ENCODE measurements at regions not wholly inside any gene's neighbourhood (a gene's known extent, or its start where the extent isn't known, plus 50 kb on each side); places are given as distances from the start of the nearest gene placed in this dataset.

DNA sequence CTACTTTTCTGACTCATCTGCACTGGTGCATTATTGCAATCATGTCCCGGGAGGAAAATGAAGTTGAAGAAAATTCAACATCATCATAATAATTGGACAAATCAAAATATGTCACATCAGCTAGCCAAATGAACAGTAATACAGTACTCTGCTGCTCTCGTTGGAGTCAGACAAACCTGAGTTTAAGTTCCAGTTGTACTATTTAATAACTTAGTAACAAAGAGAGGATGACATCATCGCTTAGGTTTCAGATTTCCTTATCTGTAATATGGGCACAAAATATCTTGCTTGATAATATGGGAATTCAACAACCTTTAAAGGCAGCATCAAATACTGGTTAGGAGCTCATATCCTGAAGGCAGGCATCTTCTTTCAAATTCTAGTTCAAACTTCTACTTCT, 1248.9 kb upstream of the ACO1 start:
- H3K4me1 ChIP-seq: no peaks in the 10 kb centered on the region
- no peak overlapping the region for H3K4me3 ChIP-seq
- ATAC-seq (no peak), DNase-seq (no peak)
- no peak for TF ChIP-seq POLR2A (IDR thresholded peaks at IDR 0.05)
- TF ChIP-seq, protein P1, sequence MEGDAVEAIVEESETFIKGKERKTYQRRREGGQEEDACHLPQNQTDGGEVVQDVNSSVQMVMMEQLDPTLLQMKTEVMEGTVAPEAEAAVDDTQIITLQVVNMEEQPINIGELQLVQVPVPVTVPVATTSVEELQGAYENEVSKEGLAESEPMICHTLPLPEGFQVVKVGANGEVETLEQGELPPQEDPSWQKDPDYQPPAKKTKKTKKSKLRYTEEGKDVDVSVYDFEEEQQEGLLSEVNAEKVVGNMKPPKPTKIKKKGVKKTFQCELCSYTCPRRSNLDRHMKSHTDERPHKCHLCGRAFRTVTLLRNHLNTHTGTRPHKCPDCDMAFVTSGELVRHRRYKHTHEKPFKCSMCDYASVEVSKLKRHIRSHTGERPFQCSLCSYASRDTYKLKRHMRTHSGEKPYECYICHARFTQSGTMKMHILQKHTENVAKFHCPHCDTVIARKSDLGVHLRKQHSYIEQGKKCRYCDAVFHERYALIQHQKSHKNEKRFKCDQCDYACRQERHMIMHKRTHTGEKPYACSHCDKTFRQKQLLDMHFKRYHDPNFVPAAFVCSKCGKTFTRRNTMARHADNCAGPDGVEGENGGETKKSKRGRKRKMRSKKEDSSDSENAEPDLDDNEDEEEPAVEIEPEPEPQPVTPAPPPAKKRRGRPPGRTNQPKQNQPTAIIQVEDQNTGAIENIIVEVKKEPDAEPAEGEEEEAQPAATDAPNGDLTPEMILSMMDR (IDR thresholded peaks at IDR 0.05): no peak
- intact Hi-C loops (cut with DNase I): no loop called here
- no peak overlapping the region for H3K27ac ChIP-seq
- 77 to 83% (median 79%) methylated on average over 3 of the region's 3 CpGs for WGBS, 4 donors
- peaks cover 0 to 3% (median 0%) of the 10 kb centered on the region in 9 donors for H3K27me3 ChIP-seq
- no peaks in the 10 kb centered on the region for H3K36me3 ChIP-seq
- no peaks in the 10 kb centered on the region for H3K9me3 ChIP-seq

DNA sequence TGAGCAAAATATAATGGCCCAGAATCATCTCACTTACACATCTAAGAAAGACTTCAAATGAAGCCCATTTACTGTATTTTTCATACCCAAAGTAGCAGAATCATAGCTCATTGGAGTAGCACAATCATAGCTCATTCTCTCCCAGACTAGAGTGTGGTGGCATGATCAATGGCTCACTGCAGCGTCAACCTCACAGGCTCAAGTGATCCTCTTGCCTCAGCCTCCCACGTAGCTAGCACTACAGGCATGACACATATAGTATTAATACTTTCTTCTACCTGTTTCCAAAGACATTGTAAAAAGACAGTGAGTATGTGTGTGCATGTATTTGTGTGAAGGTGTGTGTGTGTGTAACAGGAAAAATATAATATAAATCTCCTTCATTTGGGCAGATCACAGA, 1247.9 kb upstream of the ACO1 start:
- Histone ChIP-seq H3K4me3 (no peak overlapping the region), H3K9me3 (no peaks in the 10 kb centered on the region), H3K27ac (no peak overlapping the region), H3K4me1 (no peaks in the 10 kb centered on the region), H3K36me3 (no peaks in the 10 kb centered on the region), H3K27me3 (peaks cover 0 to 3% (median 0%) of the 10 kb centered on the region in 9 donors)
- WGBS, 4 donors: 87 to 94% (median 87%) methylated on average over 2 of the region's 2 CpGs
- intact Hi-C loops (cut with DNase I): no loop called here
- DNase-seq (no peak), ATAC-seq (no peak)
- TF ChIP-seq, protein P1 (IDR thresholded peaks at IDR 0.05): no peak
- TF ChIP-seq POLR2A (IDR thresholded peaks at IDR 0.05): no peak

DNA sequence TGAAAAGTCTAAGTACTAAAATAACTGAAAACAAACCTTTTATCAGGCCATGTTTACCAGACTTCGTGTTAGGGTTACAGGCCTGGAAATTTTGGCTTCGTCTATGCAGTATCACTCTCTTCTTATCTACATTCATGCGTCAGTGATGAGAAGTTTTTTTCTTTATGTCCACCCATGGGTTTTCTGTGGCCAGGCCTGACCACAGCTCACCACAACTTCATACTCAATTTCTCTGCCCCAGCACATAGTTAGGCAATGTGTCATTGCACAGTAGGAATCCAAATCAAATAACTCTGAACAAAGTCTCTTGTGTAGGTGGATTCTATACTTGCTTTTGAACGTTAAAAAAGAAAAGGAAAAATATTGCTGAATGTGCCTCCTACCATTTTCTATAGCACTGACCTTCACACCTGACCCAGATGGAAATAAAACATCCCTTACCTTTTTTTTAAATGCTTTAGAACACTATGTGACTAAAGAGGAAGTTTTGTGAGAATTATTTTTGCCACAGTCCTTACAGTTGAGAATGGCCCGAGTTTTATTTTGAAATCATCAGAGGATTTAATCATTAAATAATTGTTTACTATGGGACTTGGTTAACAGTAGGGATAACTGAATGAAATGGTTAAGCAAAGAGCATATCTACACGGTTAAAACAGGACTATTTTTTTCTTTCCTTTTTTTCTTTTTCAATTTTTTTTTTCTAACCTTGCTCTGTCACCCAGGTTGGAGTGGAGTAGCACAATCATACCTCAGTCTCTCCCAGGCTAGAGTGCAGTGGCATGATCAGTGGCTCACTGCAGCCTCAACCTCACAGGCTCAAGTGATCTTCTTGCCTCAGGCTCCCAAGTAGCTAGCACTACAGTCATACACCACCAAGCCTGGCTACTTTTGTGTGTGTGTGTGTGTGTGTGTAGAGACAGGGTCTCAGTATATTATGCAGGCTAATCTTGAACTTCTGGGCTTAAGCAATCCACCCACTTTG, 1247.0 kb upstream of the ACO1 start:
- Histone ChIP-seq H3K9me3 (no peaks in the 10 kb centered on the region), H3K4me1 (no peaks in the 10 kb centered on the region), H3K27ac (no peak overlapping the region), H3K27me3 (peaks cover 0 to 3% (median 0%) of the 10 kb centered on the region in 9 donors), H3K4me3 (no peak overlapping the region), H3K36me3 (no peaks in the 10 kb centered on the region)
- TF ChIP-seq POLR2A (IDR thresholded peaks at IDR 0.05): no peak
- TF ChIP-seq, protein P1 (IDR thresholded peaks at IDR 0.05): no peak
- ATAC-seq: peak in 1 of 4 donors; percentile 41
- intact Hi-C loops (cut with DNase I): no loop called here
- no peak for DNase-seq
- WGBS, 4 donors: 51 to 59% (median 52%) methylated on average over 6 of the region's 6 CpGs

DNA sequence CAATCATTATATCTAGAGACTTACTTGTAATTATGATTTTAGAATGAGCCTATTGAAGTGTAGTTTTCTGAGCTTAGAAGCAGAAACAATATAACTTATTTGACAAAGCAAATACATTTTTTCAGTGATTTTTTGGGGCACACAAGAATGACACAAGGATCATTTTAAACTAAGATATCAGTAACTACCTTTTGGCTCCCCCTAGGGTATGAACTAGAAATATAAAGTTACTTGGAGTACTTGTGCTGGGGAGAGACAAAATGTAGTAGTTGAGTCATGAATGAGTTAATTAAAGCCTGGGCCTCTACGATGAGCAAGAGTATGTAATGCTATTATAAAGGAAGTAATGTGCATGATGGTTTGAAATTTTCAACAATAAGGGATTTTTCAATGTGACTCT, 1244.1 kb upstream of the ACO1 start:
- ATAC-seq (no peak), DNase-seq (no peak)
- Histone ChIP-seq H3K4me3 (no peak overlapping the region), H3K27me3 (no peaks in the 10 kb centered on the region), H3K4me1 (no peaks in the 10 kb centered on the region), H3K9me3 (no peaks in the 10 kb centered on the region), H3K27ac (no peak overlapping the region), H3K36me3 (no peaks in the 10 kb centered on the region)
- TF ChIP-seq, protein P1 (IDR thresholded peaks at IDR 0.05): peak in 1 of 12 donors; percentile 8
- no peak for TF ChIP-seq POLR2A (IDR thresholded peaks at IDR 0.05)
- intact Hi-C loops (cut with DNase I): no loop called here
- WGBS, 4 donors: 6 to 17% (median 9%) methylated on average over 1 of the region's 1 CpG
